ENCODE measurements at regions not wholly inside any gene's neighbourhood (a gene's known extent, or its start where the extent isn't known, plus 50 kb on each side); places are given as distances from the start of the nearest gene placed in this dataset.

DNA sequence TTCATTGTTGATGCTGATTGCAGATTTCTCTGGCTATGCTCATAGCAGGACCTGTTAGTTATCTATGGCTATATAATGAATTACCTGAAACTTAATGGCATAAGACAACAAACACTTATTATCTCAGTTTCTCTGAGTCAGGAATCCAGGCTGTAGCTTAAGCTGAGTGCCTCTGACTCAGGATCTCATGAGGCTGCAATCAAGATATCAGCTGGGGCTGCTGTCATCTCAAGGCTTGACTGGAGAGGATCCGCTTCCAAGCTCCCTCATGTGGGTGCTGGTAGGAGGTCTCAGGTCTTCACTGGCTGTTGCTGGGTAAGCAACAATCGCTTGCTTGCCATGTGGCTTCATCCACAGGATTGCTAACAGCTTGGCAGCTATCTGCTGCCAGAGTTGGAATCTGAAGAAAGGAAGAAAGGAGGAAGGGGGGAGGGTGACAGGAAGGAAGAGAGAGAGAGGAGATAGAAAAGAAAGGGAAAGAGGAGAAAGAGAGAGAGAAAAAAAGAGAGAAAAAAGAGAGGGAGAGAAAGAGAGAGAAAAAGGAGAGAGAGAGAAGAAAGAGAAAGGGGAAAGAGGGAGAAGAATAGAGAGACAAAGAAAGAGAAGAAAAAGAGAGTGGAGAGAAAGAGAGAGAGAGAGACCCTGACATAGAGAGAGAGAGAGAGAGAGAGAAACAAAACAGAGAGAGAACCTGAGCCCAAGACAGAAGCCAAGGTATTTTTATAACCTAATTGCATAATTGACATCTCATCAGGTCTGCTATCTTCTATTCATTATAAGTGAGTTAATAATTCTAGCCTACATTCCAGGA, 579.0 kb upstream of the BTBD3 start:
- TF ChIP-seq, protein P1, sequence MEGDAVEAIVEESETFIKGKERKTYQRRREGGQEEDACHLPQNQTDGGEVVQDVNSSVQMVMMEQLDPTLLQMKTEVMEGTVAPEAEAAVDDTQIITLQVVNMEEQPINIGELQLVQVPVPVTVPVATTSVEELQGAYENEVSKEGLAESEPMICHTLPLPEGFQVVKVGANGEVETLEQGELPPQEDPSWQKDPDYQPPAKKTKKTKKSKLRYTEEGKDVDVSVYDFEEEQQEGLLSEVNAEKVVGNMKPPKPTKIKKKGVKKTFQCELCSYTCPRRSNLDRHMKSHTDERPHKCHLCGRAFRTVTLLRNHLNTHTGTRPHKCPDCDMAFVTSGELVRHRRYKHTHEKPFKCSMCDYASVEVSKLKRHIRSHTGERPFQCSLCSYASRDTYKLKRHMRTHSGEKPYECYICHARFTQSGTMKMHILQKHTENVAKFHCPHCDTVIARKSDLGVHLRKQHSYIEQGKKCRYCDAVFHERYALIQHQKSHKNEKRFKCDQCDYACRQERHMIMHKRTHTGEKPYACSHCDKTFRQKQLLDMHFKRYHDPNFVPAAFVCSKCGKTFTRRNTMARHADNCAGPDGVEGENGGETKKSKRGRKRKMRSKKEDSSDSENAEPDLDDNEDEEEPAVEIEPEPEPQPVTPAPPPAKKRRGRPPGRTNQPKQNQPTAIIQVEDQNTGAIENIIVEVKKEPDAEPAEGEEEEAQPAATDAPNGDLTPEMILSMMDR (IDR thresholded peaks at IDR 0.05; ENCODE audit: low read length), result no peak
- no peak for TF ChIP-seq EZH2 (optimal IDR thresholded peaks at IDR 0.05; ENCODE audit: low read depth, low read length)
- TF ChIP-seq EZH2phosphoT487 (IDR thresholded peaks at IDR 0.05; ENCODE audit: low read length), result no peak
